Endodermal cell (in vitro differentiated cells): ENCODE measurements at regions not wholly inside any gene's neighbourhood (a gene's known extent, or its start where the extent isn't known, plus 50 kb on each side); places are given as distances from the start of the nearest gene placed in this dataset.

ENCODE experiments used
- DNase-seq: peaks from one replicate; pipeline ENCODE4 v3.0.0-alpha.2; 2017
- H3K27ac ChIP-seq: 2 replicates; pipeline ENCODE4 v1.5.1; 2013; ENCODE audit warnings: mild to moderate bottlenecking, low read depth, low read length, moderate library complexity
- H3K27me3 ChIP-seq: 2 replicates; pipeline ENCODE4 v1.6.1; 2013; ENCODE audit warnings: mild to moderate bottlenecking, low read length, moderate library complexity; ENCODE audit not compliant: insufficient read depth, control insufficient read depth, poor library complexity, severe bottlenecking
- H3K36me3 ChIP-seq: 2 replicates; pipeline ENCODE4 v1.7.0; 2013; ENCODE audit warnings: mild to moderate bottlenecking, low read length, moderate library complexity; ENCODE audit not compliant: control insufficient read depth, insufficient read depth
- H3K4me1 ChIP-seq: one replicate; pipeline ENCODE4 v1.7.0; 2013; ENCODE audit warnings: low read length; ENCODE audit not compliant: control insufficient read depth, insufficient read depth
- H3K4me3 ChIP-seq: 2 replicates; pipeline ENCODE4 v1.5.1; 2013; ENCODE audit warnings: mild to moderate bottlenecking, low read length, moderate library complexity
- H3K9ac ChIP-seq: 2 replicates; pipeline ENCODE4 v1.6.1; 2013; ENCODE audit warnings: mild to moderate bottlenecking, low read length, moderate library complexity; ENCODE audit not compliant: poor library complexity, severe bottlenecking; ENCODE audit errors: extremely low read depth
- H3K9me3 ChIP-seq: 2 replicates; pipeline ENCODE4 v1.6.1; 2013; ENCODE audit warnings: mild to moderate bottlenecking, low read length, moderate library complexity; ENCODE audit not compliant: control insufficient read depth
- H3K27ac Mint-ChIP-seq: 2 replicates; pipeline ENCODE4 v1.8.0; 2020; ENCODE audit warnings: mixed read lengths
- H3K27me3 Mint-ChIP-seq: 2 replicates; pipeline ENCODE4 v1.8.0; 2021; ENCODE audit warnings: mild to moderate bottlenecking, mixed read lengths; ENCODE audit not compliant: insufficient read depth
- H3K36me3 Mint-ChIP-seq: 2 replicates; pipeline ENCODE4 v1.8.0; 2020; ENCODE audit warnings: low read depth, mixed read lengths
- H3K4me1 Mint-ChIP-seq: 2 replicates; pipeline ENCODE4 v1.8.0; 2020; ENCODE audit warnings: mixed read lengths
- H3K4me3 Mint-ChIP-seq: 2 replicates; pipeline ENCODE4 v1.8.0; 2020; ENCODE audit warnings: mild to moderate bottlenecking, moderate library complexity, mixed read lengths
- H3K9me3 Mint-ChIP-seq: 2 replicates; pipeline ENCODE4 v1.8.0; 2020; ENCODE audit warnings: mild to moderate bottlenecking, mixed read lengths
- WGBS, 2 experiments: methylation state at CpG; one replicate each; pipeline versions ENCODE4 v1.1.5 to v1.1.7; 2013; ENCODE audit warnings: missing lambda C conversion rate in 2 of 2, mixed read lengths in 1 of 2; ENCODE audit not compliant: insufficient coverage in 1 of 2, insufficient read length in 1 of 2; 5-methylcytosine and 5-hydroxymethylcytosine counted together
- TF ChIP-seq, protein P1 (sequence below): fragments of 200-600 bp; sonication (generic); conservative IDR thresholded peaks from 2 replicates; pipeline ENCODE4 v1.5.0; 2021; ENCODE audit warnings: antibody characterized with exemption, mild to moderate bottlenecking

DNA sequence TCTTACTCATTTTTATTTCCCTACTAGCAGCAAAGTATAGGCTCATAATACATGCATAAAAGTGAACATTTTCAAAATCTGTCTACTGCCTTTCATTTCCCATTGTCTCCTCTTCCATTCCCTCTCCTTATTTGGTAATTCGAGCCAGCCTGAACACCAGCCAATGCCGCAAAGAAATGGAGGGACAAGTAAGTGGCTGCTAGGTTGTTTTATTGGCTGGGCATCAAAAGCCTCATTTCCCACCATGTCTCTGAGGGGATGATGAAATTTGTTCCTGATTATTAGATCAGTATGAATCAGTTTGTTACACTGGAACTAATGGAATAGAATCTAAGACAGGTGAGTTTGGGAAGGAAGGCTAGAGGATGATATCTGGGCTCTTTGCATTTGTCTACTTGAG lies 143.5 kb downstream of the KCNA5 start:
- Mint-ChIP-seq H3K36me3 (no peaks in the 10 kb centered on the region), H3K4me3 (no peak overlapping the region), H3K27me3 (no peaks in the 10 kb centered on the region), H3K4me1 (no peaks in the 10 kb centered on the region), H3K9me3 (no peaks in the 10 kb centered on the region), H3K27ac (no peak overlapping the region)
- 100% methylated on average over 2 of the region's 2 CpGs; no CpG with 5 or more reads in 1 of the 2 experiments for WGBS, 2 experiments
- no peak for DNase-seq
- H3K27me3 ChIP-seq: no peaks in the 10 kb centered on the region
- H3K4me3 ChIP-seq: no peak overlapping the region
- no peaks in the 10 kb centered on the region for H3K9me3 ChIP-seq
- TF ChIP-seq, protein P1, sequence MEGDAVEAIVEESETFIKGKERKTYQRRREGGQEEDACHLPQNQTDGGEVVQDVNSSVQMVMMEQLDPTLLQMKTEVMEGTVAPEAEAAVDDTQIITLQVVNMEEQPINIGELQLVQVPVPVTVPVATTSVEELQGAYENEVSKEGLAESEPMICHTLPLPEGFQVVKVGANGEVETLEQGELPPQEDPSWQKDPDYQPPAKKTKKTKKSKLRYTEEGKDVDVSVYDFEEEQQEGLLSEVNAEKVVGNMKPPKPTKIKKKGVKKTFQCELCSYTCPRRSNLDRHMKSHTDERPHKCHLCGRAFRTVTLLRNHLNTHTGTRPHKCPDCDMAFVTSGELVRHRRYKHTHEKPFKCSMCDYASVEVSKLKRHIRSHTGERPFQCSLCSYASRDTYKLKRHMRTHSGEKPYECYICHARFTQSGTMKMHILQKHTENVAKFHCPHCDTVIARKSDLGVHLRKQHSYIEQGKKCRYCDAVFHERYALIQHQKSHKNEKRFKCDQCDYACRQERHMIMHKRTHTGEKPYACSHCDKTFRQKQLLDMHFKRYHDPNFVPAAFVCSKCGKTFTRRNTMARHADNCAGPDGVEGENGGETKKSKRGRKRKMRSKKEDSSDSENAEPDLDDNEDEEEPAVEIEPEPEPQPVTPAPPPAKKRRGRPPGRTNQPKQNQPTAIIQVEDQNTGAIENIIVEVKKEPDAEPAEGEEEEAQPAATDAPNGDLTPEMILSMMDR: no peak
- H3K4me1 ChIP-seq: no peaks in the 10 kb centered on the region
- no peak overlapping the region for H3K9ac ChIP-seq
- no peaks in the 10 kb centered on the region for H3K36me3 ChIP-seq
- H3K27ac ChIP-seq: no peak overlapping the region

DNA sequence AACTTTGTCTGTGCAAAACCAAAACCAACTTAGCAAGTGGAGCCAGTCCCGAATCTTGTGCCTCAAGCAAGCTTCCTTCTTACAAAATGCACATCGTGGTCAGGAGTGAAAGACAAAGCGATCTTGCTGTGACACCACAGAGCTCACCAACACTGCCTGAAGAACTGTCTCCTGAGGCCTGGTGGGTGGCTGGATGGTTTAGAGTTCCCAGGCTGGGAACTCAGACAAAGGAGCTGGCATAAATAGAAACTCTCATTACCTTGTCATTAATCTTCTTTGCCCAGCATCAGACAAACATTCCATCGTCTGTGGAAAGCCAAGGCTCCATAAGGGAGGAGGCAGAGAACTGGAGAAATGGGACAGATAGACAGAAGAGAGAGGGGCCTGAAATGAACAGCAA lies 144.8 kb downstream of the KCNA5 start:
- Histone ChIP-seq H3K27ac (no peak overlapping the region), H3K36me3 (no peaks in the 10 kb centered on the region), H3K4me1 (no peaks in the 10 kb centered on the region), H3K9me3 (no peaks in the 10 kb centered on the region), H3K4me3 (no peak overlapping the region), H3K9ac (no peak overlapping the region), H3K27me3 (no peaks in the 10 kb centered on the region)
- 75 to 88% methylated on average over 3 to 4 of the region's 4 CpGs for WGBS, 2 experiments
- H3K27ac Mint-ChIP-seq: no peak overlapping the region
- TF ChIP-seq, protein P1: no peak
- no peaks in the 10 kb centered on the region for H3K4me1 Mint-ChIP-seq
- H3K4me3 Mint-ChIP-seq: no peak overlapping the region
- no peak for DNase-seq
- H3K36me3 Mint-ChIP-seq: no peaks in the 10 kb centered on the region
- H3K27me3 Mint-ChIP-seq: no peaks in the 10 kb centered on the region
- no peaks in the 10 kb centered on the region for H3K9me3 Mint-ChIP-seq

DNA sequence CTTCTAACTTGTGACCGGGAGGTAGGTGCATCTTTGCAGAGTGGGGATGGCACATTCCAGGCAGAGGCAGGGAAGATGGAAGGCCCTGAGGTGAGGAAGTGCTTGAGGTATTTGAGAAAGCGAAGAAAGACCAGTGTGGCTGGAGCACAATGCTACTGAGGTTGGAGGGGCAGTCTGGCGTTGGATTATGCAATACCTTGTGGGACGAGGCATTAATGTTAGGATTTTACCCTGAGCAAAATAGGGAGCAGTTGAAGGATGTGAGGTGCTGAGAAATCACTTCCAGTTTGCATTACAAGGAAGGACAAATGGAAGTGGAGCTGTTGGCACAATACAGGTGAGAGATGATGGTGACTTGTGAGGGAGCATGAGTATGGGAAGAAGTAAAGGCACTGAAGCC lies 145.5 kb downstream of the KCNA5 start:
- DNase-seq: no peak
- Mint-ChIP-seq H3K36me3 (no peaks in the 10 kb centered on the region), H3K27me3 (no peaks in the 10 kb centered on the region), H3K9me3 (no peaks in the 10 kb centered on the region), H3K4me3 (no peak overlapping the region), H3K27ac (no peak overlapping the region), H3K4me1 (no peaks in the 10 kb centered on the region)
- H3K9ac ChIP-seq: no peak overlapping the region
- H3K36me3 ChIP-seq: no peaks in the 10 kb centered on the region
- no peak overlapping the region for H3K4me3 ChIP-seq
- no peaks in the 10 kb centered on the region for H3K9me3 ChIP-seq
- 65 to 69% methylated on average over 4 of the region's 4 CpGs for WGBS, 2 experiments
- H3K27me3 ChIP-seq: no peaks in the 10 kb centered on the region
- H3K27ac ChIP-seq: no peak overlapping the region
- H3K4me1 ChIP-seq: no peaks in the 10 kb centered on the region
- TF ChIP-seq, protein P1: no peak
